ENCODE measurements at regions not wholly inside any gene's neighbourhood (a gene's known extent, or its start where the extent isn't known, plus 50 kb on each side); places are given as distances from the start of the nearest gene placed in this dataset.
A peak's percentile ranks its signal among the peaks of the same experiment; 100 is the strongest.

DNA sequence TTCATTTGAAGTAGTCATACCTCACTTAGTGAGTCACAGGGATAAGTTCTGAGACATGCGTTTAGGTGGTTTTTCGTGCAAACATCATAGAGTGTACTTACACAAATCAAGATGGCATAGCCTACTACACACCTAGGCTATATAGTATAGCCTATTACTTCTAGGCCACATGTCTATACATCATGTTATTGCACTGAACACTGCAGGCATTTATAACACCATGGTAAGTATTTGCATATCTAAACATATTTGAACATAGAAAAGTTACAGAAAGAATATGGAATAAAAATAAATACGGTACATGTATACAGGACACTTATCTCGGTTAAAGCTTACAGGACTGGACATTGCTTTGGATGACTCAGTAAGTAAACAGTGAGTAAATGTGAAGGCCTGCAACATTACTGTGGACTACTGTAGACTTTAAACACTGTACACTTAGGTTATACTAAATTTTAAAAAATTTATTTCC, 670.6 kb downstream of the SLC16A7 start (continued):
- TF ChIP-seq, protein P1, sequence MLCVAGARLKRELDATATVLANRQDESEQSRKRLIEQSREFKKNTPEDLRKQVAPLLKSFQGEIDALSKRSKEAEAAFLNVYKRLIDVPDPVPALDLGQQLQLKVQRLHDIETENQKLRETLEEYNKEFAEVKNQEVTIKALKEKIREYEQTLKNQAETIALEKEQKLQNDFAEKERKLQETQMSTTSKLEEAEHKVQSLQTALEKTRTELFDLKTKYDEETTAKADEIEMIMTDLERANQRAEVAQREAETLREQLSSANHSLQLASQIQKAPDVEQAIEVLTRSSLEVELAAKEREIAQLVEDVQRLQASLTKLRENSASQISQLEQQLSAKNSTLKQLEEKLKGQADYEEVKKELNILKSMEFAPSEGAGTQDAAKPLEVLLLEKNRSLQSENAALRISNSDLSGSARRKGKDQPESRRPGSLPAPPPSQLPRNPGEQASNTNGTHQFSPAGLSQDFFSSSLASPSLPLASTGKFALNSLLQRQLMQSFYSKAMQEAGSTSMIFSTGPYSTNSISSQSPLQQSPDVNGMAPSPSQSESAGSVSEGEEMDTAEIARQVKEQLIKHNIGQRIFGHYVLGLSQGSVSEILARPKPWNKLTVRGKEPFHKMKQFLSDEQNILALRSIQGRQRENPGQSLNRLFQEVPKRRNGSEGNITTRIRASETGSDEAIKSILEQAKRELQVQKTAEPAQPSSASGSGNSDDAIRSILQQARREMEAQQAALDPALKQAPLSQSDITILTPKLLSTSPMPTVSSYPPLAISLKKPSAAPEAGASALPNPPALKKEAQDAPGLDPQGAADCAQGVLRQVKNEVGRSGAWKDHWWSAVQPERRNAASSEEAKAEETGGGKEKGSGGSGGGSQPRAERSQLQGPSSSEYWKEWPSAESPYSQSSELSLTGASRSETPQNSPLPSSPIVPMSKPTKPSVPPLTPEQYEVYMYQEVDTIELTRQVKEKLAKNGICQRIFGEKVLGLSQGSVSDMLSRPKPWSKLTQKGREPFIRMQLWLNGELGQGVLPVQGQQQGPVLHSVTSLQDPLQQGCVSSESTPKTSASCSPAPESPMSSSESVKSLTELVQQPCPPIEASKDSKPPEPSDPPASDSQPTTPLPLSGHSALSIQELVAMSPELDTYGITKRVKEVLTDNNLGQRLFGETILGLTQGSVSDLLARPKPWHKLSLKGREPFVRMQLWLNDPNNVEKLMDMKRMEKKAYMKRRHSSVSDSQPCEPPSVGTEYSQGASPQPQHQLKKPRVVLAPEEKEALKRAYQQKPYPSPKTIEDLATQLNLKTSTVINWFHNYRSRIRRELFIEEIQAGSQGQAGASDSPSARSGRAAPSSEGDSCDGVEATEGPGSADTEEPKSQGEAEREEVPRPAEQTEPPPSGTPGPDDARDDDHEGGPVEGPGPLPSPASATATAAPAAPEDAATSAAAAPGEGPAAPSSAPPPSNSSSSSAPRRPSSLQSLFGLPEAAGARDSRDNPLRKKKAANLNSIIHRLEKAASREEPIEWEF (CRISPR knock-in tag; IDR thresholded peaks at IDR 0.05) = no peak
- no peak for TF ChIP-seq MYBL2 (IDR thresholded peaks at IDR 0.05; ENCODE audit: low read depth)
- no peak for TF ChIP-seq MYBL2 (CRISPR knock-in tag; IDR thresholded peaks at IDR 0.05; ENCODE audit: borderline replicate concordance)
- TF ChIP-seq FOSL1 (tag; conservative IDR thresholded peaks at IDR 0.05) = peak; percentile 83
- TF ChIP-seq TEAD2 (tag; IDR thresholded peaks at IDR 0.05) = no peak
- TF ChIP-seq SMARCA5 (IDR thresholded peaks at IDR 0.05) = no peak

Data from K562 (cell line).